ENCODE measurements at regions not wholly inside any gene's neighbourhood (a gene's known extent, or its start where the extent isn't known, plus 50 kb on each side); places are given as distances from the start of the nearest gene placed in this dataset.
"Not testable (repeated sequence)": the region's sequence is repeated elsewhere in the genome, so short reads cannot be mapped to it uniquely, and the experiment has no call there.

DNA sequence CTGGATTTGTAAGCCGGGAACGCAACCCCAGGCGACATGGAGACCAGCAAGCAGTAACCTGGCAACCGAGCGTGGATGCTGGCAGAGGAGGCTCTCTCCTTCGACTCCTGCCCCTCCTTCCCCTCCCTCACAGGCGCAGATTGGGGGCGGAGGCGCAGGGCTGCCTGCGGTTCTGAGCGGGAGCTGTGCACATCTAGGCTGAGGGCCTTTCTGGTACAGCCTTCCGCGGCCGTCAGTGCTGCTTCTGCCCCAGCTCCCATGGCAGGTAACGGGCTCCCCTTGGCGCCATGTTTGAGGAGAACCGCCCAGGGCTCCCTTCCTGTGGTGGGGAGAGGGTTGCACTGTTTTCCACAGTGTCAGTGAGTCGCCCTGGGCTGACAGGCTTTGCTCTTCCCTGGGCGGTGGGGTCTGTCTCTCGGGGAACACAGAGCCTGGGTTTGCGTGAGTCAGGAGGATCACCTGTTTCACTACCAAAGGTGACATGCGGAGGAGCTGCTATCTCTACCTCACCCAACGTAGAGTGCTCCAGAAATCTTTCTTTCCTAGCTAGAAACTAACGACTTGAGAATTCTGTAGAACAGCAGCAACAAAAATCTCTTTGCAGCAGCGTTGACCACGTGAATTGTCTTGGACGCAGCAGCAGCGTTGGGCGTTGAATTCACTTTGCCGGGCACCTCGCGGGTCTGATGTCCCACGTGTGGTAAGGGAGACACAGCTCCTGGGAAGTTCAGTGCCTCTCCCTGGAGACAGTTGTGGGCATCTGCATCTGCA is 154.8 kb upstream of the COBL start:
- FAIRE-seq (no peak), DNase-seq (ENCODE audit: low spot score) (no peak)

DNA sequence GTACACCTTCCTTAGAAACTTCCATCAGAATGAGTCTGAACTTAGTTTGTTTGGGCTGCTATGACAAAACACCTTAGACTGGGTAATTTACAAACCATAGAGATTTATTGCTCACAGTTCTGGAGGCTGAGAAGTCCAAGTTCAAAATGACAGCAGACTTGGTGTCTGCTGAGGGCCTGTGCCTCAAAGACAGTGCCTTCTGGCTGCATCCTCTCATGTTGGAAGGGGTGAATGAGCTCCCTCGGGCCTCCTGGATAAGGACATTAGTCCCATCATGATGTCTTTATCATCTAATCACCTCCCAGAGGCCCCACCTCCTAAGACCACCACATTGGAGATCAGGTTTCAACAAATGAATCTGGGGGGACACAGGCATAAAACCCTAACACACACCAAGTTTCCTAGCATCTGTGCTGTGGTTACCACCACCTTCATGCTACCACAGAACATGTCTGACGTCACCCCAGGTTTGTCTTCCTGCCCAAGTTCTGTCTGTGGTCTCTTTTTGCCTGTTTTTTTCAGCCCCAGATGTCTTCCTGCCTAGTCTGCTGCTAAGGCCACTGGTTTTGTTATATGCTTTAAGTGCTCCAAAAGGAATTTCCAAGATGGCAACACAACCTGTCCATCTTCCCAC is 150.9 kb upstream of the COBL start:
- FAIRE-seq (no peak), DNase-seq (ENCODE audit: low spot score) (no peak)

DNA sequence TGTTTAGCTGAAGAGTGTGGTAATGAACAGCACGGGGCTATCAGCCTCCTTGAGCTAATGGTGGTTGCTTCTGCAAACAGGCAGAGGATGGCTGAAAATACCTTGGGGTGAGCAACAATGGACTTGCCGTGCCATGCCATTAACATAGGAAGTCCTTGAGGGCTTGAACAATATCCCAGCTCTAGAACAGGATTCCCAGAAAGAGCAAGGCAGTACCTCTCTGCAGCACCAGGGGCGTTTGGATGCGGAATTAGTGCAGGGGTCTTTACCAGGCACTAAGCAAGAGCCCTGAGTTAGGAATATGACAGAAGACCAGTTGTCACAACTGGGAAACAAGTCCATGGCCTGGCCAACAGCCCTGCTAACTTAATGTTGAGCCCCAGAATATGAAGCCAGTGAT is 143.2 kb upstream of the COBL start:
- DNase-seq (ENCODE audit: low spot score) (no peak), FAIRE-seq (no peak)

DNA sequence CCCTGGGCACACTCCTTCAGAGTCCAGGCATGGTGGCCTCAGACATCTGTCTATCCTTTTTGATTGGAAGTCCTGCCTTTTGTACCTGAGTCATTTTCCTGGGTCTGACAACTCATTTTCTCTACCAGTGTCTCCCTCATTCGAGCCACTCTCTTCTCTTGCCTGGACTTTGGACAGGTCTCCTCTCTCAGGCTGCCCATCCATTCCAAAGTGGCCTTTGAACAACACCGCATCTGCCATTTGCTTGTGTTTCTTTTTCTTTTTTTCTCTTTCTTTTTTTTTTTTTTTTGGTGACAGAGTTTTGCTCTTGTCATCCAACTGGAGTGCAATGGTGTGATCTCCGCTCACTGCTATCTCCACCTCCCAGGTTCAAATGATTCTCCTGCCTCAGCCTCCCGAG is 142.1 kb upstream of the COBL start:
- FAIRE-seq (no peak), DNase-seq (ENCODE audit: low spot score) (no peak)

DNA sequence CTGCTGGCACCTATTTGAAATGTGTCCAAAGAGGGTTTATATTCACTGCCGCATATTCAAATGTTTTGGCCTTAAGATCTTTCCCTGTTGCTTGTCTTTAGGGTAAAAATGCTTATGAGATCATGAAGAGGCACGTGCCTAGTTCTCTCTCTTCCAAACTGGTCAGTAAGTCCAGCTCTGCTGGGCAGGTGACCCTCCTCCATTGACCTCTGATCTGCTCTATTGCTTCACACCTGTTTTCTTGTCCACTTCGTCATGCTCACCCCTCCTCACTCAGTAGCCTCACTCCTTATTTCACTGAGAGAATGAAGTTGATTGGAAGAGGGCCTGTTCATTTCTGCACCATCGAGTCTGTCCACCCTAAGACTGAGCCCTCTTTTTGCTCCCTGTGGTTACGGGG is 140.5 kb upstream of the COBL start:
- FAIRE-seq (no peak), DNase-seq (ENCODE audit: low spot score) (no peak)

DNA sequence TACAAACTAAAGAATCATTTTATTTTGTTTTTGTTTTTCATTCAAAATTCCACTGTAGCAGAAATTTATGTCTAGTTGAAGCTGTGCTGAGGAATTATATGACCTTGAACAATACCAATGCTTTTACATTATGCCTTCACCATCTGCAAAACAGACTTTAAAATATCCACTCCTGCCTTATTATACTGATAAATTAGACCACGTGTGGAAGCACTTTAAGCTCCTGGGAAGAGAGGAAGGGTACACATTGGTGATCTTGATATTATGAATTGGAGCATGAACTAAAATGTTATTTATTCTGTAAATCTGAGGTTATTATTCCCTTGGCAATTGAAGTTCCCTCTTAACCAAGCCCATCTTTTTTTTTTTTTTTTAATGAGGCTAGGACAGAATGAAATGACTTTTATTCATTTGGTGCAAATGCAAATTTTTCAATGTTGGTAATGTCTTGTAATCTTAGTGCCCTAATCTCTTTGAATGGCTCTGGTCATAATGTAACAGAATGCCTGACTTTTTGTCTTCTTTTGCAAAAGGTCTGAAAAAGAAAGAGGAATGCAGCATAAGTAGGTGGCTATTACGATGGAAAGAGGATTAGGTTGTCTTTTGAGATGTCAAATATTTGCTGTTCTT is 139.9 kb upstream of the COBL start:
- DNase-seq (ENCODE audit: low spot score): no peak

DNA sequence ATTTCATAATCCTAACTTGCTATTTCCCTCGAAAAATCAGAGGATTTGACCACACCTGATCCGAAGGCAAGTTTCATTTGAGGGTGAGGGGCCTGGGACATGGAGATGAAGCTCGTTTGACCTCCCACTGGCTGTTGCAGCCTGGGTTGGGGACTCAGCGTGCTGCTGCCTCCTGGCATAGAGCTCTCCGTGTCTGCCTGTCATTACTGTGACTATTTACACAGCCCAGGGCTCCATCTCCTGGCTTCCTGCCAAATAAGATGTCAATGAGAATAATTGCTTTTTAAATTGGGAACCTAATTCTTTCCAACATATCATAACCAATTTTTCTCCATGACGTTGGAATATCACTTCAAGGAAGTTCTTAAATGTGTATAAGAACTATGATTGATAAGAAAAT is 139.3 kb upstream of the COBL start:
- DNase-seq (ENCODE audit: low spot score) (no peak), FAIRE-seq (no peak)

More for the DNA sequence above, 139.9 kb upstream of the COBL start:
- no peak for FAIRE-seq

DNA sequence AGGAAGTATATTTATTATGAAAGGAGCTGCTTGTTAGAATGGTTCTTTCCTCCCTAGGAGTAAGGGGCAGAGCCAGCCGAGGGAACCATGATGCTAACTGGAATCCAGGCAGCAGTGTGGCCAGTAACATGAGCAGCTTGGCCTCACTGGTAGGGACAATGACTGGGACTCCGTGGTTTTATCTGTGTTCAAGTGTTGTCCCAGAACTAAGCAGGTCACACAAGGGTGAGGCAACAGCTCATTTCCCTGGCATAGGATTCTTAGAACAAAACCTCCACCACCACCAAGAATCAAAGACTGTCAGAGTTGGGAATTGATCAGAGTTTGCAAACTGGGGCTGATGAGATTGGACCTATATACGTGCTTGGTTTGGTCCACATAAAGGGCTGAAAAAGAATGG is 138.9 kb upstream of the COBL start:
- DNase-seq (ENCODE audit: low spot score): no peak
- FAIRE-seq: no peak

DNA sequence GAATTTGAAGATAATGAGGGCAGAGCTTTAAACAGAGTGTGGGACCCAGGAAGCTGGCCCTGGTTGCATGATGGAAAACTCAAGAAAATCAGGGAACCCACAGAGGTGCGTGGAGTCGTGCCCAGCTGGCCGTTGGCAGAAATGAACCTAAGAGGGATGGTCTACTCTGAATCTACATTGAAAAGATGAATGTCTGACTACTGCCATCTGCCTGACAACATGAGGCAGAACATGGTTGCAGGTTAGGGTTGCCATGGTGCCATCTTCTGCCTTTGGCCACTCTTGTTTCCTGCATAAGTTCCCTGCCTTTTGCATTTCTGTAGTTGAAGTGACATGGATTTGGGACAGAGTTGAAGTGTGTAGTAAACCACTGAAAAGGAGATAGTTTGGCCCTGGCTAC is 138.5 kb upstream of the COBL start:
- no peak for FAIRE-seq
- DNase-seq (ENCODE audit: low spot score): no peak

DNA sequence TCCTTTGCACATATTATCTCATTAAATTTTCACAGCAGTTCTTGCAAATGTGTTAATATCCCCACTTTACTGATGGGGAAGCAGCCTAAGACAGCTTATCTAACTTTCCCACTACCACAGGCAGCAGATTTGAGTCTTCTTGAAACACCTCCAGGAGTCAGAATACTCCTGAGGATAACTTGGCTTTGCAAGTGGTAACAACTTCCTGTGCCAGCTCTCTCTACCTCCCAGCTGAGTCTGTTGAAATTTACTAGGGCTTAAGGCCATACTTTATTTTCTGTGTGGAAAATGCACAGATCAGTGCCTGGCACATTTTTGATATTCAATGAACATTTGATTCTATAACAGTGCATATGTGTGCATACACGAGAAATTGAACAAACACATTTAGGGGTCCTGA is 136.1 kb upstream of the COBL start:
- no peak for DNase-seq (ENCODE audit: low spot score)
- FAIRE-seq: no peak

DNA sequence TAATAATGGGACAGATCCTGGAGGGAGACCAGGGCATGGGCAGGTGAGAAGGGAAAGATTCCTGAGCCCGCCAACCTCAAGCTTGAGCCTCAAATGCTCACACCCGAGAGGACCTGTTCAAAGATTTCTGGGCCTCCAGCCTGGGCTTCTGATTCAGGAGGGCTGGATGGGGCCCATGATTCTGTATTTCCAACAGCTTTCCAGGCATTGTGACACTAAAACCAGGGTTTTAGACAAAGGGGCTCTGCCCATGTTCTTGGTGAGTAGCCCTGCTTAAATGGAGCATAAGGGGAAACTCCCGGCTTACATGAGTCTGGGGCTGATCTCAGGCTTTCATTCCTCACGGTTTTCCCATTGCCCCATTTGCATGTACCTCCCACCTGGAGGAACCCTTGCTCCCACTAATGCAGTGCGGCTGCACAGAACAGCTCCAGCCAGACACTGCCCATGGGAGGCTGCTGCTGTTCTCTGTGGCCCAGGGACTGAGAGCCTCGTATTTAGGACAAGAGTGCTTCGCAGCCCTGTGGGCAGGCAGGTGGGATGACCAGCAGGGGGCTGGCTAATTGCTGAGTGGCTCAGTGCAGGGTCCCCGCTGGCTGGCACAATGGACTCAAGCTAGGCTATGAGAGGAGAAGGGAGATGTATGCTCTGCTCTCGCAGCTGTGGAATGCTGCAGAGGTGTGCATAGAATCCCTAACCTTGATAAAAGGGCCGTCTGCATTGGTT is 135.3 kb upstream of the COBL start:
- no peak for FAIRE-seq

DNA sequence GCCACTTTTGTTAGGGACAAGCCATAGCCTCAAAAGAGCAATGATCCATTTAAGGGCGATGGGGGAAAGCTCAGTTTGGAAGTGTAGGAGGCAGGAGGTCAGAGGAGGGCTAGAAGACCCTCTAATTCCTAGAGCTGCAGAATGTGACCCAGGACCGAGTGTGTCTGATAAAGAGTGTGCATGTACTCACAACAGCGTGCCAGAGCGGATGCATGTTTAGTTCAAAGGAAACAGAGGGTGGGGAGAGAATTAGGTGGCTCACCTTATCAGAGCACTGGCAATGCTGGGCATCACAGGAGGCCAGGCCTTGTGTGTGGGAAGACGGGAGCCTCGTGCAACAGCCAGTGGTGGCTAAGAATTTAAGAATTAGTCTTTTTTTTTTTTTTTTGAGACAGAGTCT is 133.9 kb upstream of the COBL start:
- DNase-seq (ENCODE audit: low spot score) (no peak), FAIRE-seq (no peak)

More for the DNA sequence above, 135.3 kb upstream of the COBL start:
- no peak for DNase-seq (ENCODE audit: low spot score)

DNA sequence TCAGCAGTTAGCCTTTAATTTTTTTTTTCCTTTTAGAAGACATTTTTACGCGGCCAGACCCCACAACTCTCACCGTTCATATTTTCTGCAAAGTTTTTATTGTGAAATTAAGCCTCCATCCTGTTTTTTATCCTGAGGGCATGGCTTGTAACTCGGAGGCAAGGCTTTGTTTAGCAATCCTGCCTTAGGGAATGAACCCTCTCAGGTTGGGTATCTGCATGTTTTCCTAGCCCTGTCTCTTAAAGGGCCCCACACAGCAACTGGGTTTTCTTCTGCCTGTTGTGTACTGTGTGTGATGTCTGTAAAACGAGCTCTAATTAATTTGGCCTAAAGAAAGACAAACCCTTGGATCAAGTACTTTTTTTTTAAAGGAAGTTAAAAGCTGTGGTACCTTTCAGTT is 130.2 kb upstream of the COBL start:
- DNase-seq (ENCODE audit: low spot score) (no peak), FAIRE-seq (no peak)

DNA sequence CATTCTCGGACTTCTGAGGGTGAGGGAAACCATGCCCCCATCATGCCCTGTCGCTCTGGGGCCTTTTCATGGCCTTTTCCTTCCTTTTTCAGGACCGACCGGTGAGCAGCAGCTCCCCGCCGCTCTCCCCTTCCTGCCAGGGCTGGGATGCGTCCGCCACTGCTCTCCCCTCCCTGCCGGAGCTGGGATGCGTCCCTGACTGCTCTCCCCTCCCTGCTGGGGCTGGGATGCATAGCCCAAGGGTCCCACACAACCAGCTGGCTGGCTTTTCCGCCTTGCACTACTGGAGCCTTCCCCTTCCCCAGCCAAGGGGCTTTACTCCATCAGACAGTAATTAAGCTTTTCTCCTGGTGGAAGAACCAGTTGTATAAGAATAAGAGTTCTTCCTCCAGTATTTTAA is 129.7 kb upstream of the COBL start:
- DNase-seq (ENCODE audit: low spot score) (no peak), FAIRE-seq (no peak)

DNA sequence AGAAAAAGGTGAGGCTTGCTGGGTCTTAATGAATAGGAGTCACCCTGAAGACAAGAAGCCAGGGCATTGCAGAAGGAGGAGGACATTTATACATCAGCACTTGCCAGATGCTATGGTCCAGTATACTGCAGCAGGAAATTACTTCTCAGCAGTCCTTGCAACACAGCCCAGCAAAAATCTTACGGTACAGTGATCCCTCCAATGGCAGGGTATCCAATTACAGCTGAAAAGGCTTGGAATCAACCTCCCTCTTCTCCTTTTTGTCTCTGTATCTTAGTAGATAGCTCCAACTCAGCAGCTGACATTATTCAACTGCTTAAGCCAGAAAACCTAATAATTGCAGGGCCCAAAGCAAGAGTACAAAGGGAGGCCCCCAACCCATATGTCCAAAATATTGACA is 128.3 kb upstream of the COBL start:
- no peak for DNase-seq (ENCODE audit: low spot score)
- no peak for FAIRE-seq

DNA sequence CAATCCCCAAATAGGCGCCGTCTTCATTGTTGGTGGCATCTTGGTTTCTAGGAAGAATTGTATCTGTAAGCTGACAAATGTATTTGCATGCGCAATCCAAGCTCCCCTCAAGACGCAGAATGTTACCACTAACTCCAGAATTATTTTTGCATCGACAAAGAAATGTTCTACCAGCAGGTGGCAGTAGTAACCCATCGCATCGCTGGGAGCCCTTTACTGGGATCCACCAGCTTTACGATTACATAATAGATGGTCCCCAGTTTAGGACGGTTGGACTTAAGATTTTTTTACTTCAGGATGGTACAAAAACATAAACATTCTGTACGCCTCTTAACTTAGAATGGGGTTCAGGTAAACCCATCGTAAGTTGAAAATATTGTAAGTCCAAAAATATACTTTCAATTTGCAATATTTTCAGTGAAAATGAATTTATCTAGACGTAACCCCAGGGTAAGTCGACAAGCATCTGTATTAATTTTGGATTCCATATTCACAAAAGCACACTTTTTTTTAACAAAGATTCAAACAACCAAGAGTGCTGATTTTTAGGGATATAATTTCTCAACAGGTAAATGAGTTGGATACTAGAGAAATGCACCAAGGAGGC is 114.0 kb upstream of the COBL start:
- peak; percentile 36 for FAIRE-seq
- DNase-seq (ENCODE audit: low spot score): peak; percentile 12

DNA sequence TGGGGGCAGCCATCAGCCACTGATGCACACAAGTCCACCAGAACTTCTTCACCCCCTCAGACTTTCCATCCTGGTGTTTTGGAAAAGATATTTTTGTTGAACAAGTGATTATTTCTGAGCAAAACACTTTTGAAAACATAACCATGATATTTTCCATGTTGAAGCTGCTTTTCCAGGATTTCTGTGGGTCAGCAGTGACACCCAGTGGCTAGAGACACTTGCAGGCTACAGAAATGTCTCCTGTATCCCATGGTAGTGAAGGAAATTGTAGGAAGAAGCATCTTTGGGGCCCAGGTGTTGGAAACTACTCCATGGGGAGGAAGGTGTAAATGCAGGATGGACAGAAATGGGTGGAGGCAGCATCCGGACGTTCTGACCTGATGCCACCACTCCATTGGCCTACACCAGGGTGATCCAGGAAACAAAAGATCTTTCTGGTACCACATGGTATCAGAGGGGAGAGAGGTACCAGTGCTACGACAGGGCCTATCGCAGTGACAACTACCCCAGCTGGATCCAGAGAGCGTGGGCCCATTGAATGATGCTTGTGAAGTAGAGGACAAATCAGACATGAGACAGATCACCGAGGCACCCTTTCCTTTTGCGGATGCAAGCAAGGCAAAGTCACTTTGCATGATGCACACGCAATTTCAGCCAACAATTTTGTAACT is 111.7 kb upstream of the COBL start:
- DNase-seq (ENCODE audit: low spot score) (no peak), FAIRE-seq (no peak)

DNA sequence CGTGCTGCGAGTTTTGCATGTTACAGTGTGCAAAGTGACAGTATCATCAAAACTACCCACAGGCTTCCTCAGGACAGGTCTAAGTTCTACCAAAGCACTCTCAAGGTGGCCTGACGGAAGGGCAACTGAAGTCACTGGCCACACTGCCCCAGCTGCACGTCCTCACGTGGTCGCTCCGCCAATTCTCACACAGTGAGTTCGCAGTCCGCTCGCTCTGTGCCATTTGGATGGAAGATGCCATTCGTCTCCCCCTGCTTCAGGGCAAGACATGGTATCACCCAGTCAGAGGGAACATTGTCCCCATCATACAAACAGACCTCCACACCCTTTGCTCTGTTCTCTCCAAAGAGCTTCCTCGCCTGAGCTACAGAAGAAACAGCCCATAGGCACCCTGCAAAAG is 109.6 kb upstream of the COBL start:
- DNase-seq (ENCODE audit: low spot score): no peak
- no peak for FAIRE-seq

DNA sequence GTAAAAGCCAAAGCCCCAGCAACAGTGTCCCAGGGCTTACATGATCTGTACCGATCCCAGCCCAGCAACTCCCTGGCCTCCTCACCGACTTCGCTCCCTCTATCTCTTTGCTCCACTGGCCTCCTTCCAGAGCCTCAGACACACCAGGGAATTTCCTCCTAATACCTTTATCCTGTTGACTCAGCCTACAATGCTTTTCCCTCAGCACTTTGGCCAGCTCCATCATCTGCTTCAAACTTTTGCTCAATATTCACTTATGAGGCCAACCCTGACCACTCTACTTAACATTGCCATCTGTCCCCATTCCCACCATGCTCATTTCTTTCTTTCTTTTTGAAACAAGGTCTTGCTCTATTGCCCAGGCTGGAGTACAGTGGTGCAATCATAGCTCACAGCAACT is 93.3 kb upstream of the COBL start:
- FAIRE-seq; DNase-seq (ENCODE audit: low spot score): not testable (repeated sequence)

DNA sequence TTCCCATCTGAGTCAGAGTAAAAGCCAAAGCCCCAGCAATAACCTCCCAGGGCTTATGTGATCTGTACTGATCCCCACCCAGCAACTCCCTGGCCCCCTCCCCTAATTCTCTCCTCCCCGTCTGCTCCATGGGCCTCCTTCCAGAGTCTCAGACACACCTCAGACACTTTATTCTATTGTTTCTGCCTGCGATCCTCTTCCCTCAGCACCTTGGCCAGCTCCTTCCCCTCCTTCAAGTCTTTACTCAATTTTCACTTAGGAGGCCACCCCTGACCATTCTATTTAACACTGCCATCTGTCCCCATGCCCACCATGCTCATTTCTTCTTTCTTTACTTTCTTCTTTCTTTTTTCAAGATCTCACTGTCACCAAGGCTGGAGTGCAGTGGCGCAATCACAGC is 81.0 kb upstream of the COBL start:
- DNase-seq (ENCODE audit: low spot score); FAIRE-seq: not testable (repeated sequence)

DNA sequence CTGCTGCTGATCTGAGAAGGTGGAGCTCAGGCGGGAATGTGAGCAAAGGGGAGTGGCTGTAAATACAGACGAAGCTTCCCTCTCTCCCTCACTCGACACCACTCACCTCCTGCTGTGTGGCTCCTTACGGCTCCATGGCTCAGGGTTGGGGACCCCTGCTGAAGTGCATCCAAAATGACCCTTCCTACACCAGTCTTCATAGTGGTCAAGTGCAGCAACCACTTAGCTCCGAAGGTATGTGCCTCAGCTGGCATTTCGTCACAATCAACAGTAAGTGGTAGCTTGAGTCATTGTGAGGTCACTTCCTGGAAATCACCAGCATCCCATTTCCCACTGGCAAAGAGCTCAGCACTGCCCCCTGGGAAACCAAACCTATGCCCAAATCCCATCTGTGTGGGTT is 76.4 kb upstream of the COBL start:
- FAIRE-seq; DNase-seq (ENCODE audit: low spot score): not testable (repeated sequence)

Data from RCC 7860 (cell line).